Parathyroid adenoma (tissue), 2 donors: ENCODE measurements at regions not wholly inside any gene's neighbourhood (a gene's known extent, or its start where the extent isn't known, plus 50 kb on each side); places are given as distances from the start of the nearest gene placed in this dataset.
"Not testable (repeated sequence)": the region's sequence is repeated elsewhere in the genome, so short reads cannot be mapped to it uniquely, and the experiment has no call there.

Source experiments
- H2AFZ ChIP-seq: fragments of 300-600 bp; sonication (generic); one replicate; pipeline ENCODE4 v1.7.0; 2017; ENCODE audit warnings: antibody characterized with exemption, mild to moderate bottlenecking
- H3K27ac ChIP-seq: fragments of 300-600 bp; sonication (generic); one replicate; pipeline ENCODE4 v1.7.0; 2017
- H3K27me3 ChIP-seq: fragments of 300-600 bp; sonication (generic); one replicate; pipeline ENCODE4 v1.7.0; 2017; ENCODE audit warnings: low read length; ENCODE audit not compliant: control insufficient read depth, insufficient read depth
- H3K36me3 ChIP-seq: fragments of 300-600 bp; sonication (generic); one replicate; pipeline ENCODE4 v1.7.0; 2017; ENCODE audit warnings: low read length; ENCODE audit not compliant: control insufficient read depth, insufficient read depth
- H3K4me1 ChIP-seq: fragments of 300-600 bp; sonication (generic); one replicate; pipeline ENCODE4 v1.7.0; 2017; ENCODE audit warnings: control low read depth
- H3K4me2 ChIP-seq: fragments of 300-600 bp; sonication (generic); one replicate; pipeline ENCODE4 v1.7.0; 2017; ENCODE audit warnings: low read length
- H3K4me3 ChIP-seq: fragments of 300-600 bp; sonication (generic); one replicate; pipeline ENCODE4 v1.7.0; 2017; ENCODE audit warnings: low read depth, low read length
- H3K79me2 ChIP-seq: fragments of 300-600 bp; sonication (generic); one replicate; pipeline ENCODE4 v1.7.0; 2017; ENCODE audit warnings: control low read depth
- H3K9ac ChIP-seq: fragments of 300-600 bp; sonication (generic); one replicate; pipeline ENCODE4 v1.7.0; 2017; ENCODE audit warnings: mild to moderate bottlenecking
- H3K9me3 ChIP-seq: fragments of 300-600 bp; sonication (generic); one replicate; pipeline ENCODE4 v1.7.0; 2017; ENCODE audit warnings: low read length; ENCODE audit not compliant: control insufficient read depth
- TF ChIP-seq, protein P1 (sequence below): fragments of 300-600 bp; sonication (generic); IDR thresholded peaks from one replicate; pipeline ENCODE4 v1.7.0; 2017; ENCODE audit warnings: antibody characterized with exemption, mild to moderate bottlenecking
- donor health status: primary hyperparathyroidism.

- H3K27me3 ChIP-seq: no peaks in the 10 kb centered on the region
- TF ChIP-seq, protein P1, sequence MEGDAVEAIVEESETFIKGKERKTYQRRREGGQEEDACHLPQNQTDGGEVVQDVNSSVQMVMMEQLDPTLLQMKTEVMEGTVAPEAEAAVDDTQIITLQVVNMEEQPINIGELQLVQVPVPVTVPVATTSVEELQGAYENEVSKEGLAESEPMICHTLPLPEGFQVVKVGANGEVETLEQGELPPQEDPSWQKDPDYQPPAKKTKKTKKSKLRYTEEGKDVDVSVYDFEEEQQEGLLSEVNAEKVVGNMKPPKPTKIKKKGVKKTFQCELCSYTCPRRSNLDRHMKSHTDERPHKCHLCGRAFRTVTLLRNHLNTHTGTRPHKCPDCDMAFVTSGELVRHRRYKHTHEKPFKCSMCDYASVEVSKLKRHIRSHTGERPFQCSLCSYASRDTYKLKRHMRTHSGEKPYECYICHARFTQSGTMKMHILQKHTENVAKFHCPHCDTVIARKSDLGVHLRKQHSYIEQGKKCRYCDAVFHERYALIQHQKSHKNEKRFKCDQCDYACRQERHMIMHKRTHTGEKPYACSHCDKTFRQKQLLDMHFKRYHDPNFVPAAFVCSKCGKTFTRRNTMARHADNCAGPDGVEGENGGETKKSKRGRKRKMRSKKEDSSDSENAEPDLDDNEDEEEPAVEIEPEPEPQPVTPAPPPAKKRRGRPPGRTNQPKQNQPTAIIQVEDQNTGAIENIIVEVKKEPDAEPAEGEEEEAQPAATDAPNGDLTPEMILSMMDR: no peak
These were observed 86.5 kb downstream of the DKK1 start for GRCh38 chr10:52400562-52400961.

GRCh38 chr10:52403801-52404200 is 89.7 kb downstream of the DKK1 start:
- not testable (repeated sequence) for H3K79me2 ChIP-seq, H3K27me3 ChIP-seq, H3K4me1 ChIP-seq, H3K4me2 ChIP-seq, H3K9me3 ChIP-seq, H3K9ac ChIP-seq, H3K36me3 ChIP-seq, H2AFZ ChIP-seq, H3K27ac ChIP-seq, H3K4me3 ChIP-seq

More at GRCh38 chr10:52400562-52400961, 86.5 kb downstream of the DKK1 start:
- H2AFZ ChIP-seq: no peak overlapping the region
- H3K4me1 ChIP-seq: no peaks in the 10 kb centered on the region
- no peaks in the 10 kb centered on the region for H3K9me3 ChIP-seq
- no peak overlapping the region for H3K4me2 ChIP-seq
- no peak overlapping the region for H3K9ac ChIP-seq
- H3K27ac ChIP-seq: no peak overlapping the region
- H3K79me2 ChIP-seq: no peaks in the 10 kb centered on the region
- H3K4me3 ChIP-seq: no peak overlapping the region
- no peaks in the 10 kb centered on the region for H3K36me3 ChIP-seq

GRCh38 chr10:52409195-52409594 is 95.1 kb downstream of the DKK1 start:
- Histone ChIP-seq H3K9me3 (no peaks in the 10 kb centered on the region), H3K4me1 (no peaks in the 10 kb centered on the region), H3K27me3 (no peaks in the 10 kb centered on the region), H2AFZ (no peak overlapping the region), H3K4me3 (no peak overlapping the region), H3K27ac (no peak overlapping the region), H3K36me3 (no peaks in the 10 kb centered on the region), H3K4me2 (no peak overlapping the region), H3K9ac (no peak overlapping the region), H3K79me2 (no peaks in the 10 kb centered on the region)
- TF ChIP-seq, protein P1: no peak

GRCh38 chr10:52409928-52410327 is 95.8 kb downstream of the DKK1 start:
- Histone ChIP-seq H3K4me1 (no peaks in the 10 kb centered on the region), H3K4me3 (no peak overlapping the region), H3K9ac (no peak overlapping the region), H3K27me3 (no peaks in the 10 kb centered on the region), H3K4me2 (no peak overlapping the region), H3K36me3 (no peaks in the 10 kb centered on the region), H2AFZ (no peak overlapping the region), H3K27ac (no peak overlapping the region), H3K79me2 (no peaks in the 10 kb centered on the region), H3K9me3 (no peaks in the 10 kb centered on the region)
- TF ChIP-seq, protein P1: no peak

GRCh38 chr10:52410916-52411315 is 96.8 kb downstream of the DKK1 start:
- H3K79me2 ChIP-seq: no peaks in the 10 kb centered on the region
- no peak overlapping the region for H2AFZ ChIP-seq
- no peaks in the 10 kb centered on the region for H3K36me3 ChIP-seq
- TF ChIP-seq, protein P1: no peak
- no peak overlapping the region for H3K4me2 ChIP-seq
- no peak overlapping the region for H3K4me3 ChIP-seq
- no peaks in the 10 kb centered on the region for H3K4me1 ChIP-seq
- H3K9me3 ChIP-seq: no peaks in the 10 kb centered on the region
- no peaks in the 10 kb centered on the region for H3K27me3 ChIP-seq
- no peak overlapping the region for H3K27ac ChIP-seq
- H3K9ac ChIP-seq: no peak overlapping the region
